ENCODE measurements at regions not wholly inside any gene's neighbourhood (a gene's known extent, or its start where the extent isn't known, plus 50 kb on each side); places are given as distances from the start of the nearest gene placed in this dataset.

DNA sequence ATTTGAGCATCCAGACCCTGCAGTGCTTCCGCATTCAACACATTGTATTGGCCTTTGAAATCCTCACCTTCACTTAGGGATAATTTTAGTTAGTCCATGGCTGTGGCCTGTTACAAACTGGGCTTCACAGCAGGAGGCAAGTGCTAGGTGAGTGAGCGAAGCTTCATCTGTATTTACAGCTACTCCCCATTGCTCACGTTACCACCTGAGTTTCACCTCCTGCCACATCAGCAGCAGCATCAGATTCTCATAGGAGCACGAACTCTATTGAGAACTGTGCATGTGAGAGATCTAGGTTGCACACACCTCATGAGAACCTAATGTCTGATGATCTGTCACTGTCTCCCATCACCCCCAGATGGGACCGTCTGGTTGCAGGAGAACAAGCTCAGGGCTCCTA is 222.1 kb upstream of the NR2F2 start:
- TF ChIP-seq, protein P1, sequence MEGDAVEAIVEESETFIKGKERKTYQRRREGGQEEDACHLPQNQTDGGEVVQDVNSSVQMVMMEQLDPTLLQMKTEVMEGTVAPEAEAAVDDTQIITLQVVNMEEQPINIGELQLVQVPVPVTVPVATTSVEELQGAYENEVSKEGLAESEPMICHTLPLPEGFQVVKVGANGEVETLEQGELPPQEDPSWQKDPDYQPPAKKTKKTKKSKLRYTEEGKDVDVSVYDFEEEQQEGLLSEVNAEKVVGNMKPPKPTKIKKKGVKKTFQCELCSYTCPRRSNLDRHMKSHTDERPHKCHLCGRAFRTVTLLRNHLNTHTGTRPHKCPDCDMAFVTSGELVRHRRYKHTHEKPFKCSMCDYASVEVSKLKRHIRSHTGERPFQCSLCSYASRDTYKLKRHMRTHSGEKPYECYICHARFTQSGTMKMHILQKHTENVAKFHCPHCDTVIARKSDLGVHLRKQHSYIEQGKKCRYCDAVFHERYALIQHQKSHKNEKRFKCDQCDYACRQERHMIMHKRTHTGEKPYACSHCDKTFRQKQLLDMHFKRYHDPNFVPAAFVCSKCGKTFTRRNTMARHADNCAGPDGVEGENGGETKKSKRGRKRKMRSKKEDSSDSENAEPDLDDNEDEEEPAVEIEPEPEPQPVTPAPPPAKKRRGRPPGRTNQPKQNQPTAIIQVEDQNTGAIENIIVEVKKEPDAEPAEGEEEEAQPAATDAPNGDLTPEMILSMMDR (IDR thresholded peaks at IDR 0.05) = no peak
- H3K27ac Mint-ChIP-seq = no peak overlapping the region
- ATAC-seq (no peak), DNase-seq (no peak)
- ChIA-PET CTCF (no interaction called here), POLR2A (interaction anchor here (0.6 kb wide), 1 partner anchor 559 kb away, joined by 3 read pairs; no protein-coding TSS in a partner anchor)
- H3K27me3 Mint-ChIP-seq = peaks cover 3% of the 10 kb centered on the region
- intact Hi-C loops (cut with micrococcal nuclease) = no loop called here
- no peaks in the 10 kb centered on the region for H3K4me1 Mint-ChIP-seq (ENCODE audit: low read depth)
- no peaks in the 10 kb centered on the region for H3K9me3 Mint-ChIP-seq
- no peak overlapping the region for H3K4me3 Mint-ChIP-seq
- H3K36me3 Mint-ChIP-seq (ENCODE audit: low read depth) = no peaks in the 10 kb centered on the region

DNA sequence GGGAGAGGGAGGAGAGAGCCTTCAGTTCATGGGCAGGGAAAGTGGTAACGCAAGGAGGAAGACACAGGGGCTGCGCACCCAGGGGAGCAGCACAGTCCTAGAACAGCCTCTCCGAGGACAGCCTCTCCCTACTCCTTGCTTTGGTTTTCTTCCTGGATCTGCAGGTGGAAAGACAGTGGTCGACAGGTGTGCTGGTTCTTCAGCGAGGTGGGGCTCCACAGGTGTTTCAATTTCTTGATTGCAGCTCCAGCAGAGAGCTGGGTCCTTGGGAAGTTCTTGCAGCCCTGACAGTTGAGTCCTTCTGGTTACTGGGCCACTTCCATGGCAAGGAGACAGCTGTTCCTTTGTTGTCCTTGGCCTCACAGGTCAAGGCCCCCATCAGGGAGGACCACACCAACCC is 220.7 kb upstream of the NR2F2 start:
- ChIA-PET POLR2A (no interaction called here), CTCF (no interaction called here)
- no peak overlapping the region for H3K27ac Mint-ChIP-seq
- intact Hi-C loops (cut with micrococcal nuclease) = no loop called here
- H3K36me3 Mint-ChIP-seq (ENCODE audit: low read depth) = no peaks in the 10 kb centered on the region
- TF ChIP-seq, protein P1 (IDR thresholded peaks at IDR 0.05) = no peak
- no peaks in the 10 kb centered on the region for H3K4me1 Mint-ChIP-seq (ENCODE audit: low read depth)
- H3K27me3 Mint-ChIP-seq = no peaks in the 10 kb centered on the region
- ATAC-seq (no peak), DNase-seq (no peak)
- no peaks in the 10 kb centered on the region for H3K9me3 Mint-ChIP-seq
- H3K4me3 Mint-ChIP-seq = no peak overlapping the region

DNA sequence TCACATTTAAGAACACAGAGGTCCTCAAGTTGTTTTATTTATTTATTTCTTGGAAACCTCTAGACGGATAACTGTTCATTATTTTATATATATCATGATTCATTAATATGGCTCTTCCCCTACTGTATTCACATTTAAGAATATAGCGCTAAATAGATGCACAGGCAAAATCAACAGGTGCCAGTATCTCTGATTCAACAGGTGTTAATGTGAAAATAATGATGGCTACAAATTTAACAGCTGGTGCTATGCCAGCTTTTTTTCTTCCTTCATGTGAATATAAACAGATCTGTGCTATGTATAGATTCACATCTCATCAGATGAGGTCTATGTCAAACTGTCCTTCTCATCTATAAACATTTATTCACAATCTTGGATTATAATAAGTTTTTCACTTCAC is 218.5 kb upstream of the NR2F2 start:
- no peaks in the 10 kb centered on the region for H3K36me3 Mint-ChIP-seq (ENCODE audit: low read depth)
- H3K27ac Mint-ChIP-seq = no peak overlapping the region
- ATAC-seq = no peak
- ChIA-PET CTCF (no interaction called here), POLR2A (no interaction called here)
- peaks cover 2% of the 10 kb centered on the region for H3K27me3 Mint-ChIP-seq
- TF ChIP-seq, protein P1 (IDR thresholded peaks at IDR 0.05) = no peak
- intact Hi-C loops (cut with micrococcal nuclease) = no loop called here
- H3K4me1 Mint-ChIP-seq (ENCODE audit: low read depth) = no peaks in the 10 kb centered on the region
- no peak for DNase-seq
- H3K9me3 Mint-ChIP-seq = no peaks in the 10 kb centered on the region
- no peak overlapping the region for H3K4me3 Mint-ChIP-seq

DNA sequence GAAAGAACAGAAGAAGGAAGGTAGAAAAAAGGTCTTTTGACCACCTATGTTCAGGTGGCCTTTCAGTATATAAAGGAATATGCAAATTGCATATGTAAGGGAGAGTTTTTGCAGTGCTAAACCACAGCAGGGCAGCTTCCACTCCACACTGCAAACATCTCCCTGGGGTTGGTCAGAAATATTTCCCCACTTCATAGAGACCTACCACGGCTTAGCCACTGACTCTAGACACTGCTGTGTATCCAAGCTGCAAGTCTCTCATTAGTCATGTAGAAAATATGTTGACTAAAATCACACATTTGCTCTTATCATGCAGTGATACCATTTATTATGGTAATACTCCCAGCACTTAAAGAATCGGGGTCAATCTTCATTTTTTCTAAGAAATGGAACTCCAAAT is 214.9 kb upstream of the NR2F2 start:
- TF ChIP-seq, protein P1 (IDR thresholded peaks at IDR 0.05) = no peak
- Mint-ChIP-seq H3K27me3 (peaks cover 5% of the 10 kb centered on the region), H3K4me3 (no peak overlapping the region), H3K36me3 (ENCODE audit: low read depth) (no peaks in the 10 kb centered on the region), H3K9me3 (no peaks in the 10 kb centered on the region), H3K27ac (no peak overlapping the region), H3K4me1 (ENCODE audit: low read depth) (no peaks in the 10 kb centered on the region)
- CTCF ChIA-PET = no interaction called here
- POLR2A ChIA-PET = no interaction called here
- intact Hi-C loops (cut with micrococcal nuclease) = no loop called here
- ATAC-seq = no peak
- no peak for DNase-seq

DNA sequence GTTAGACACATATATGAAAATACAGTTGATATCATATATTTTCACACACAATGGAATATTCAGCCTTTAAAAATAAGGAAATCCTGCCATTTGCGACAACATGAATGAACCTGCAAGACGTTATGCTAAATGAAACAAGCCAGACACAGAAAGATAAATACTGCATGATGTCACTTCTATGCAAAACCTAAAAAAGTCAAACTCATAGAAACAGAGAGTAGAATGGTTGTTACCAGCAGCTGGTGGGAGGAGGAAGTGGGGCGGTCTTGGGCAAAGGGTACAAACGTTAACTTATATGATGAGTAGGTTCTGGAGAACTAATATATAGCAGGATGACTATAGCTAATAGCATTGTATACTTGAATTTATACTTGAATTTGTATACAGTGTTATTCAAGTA is 213.2 kb upstream of the NR2F2 start:
- no peak for DNase-seq
- intact Hi-C loops (cut with micrococcal nuclease) = no loop called here
- H3K9me3 Mint-ChIP-seq = no peaks in the 10 kb centered on the region
- TF ChIP-seq, protein P1 (IDR thresholded peaks at IDR 0.05) = no peak
- H3K4me3 Mint-ChIP-seq = no peak overlapping the region
- POLR2A ChIA-PET = no interaction called here
- CTCF ChIA-PET = no interaction called here
- no peaks in the 10 kb centered on the region for H3K4me1 Mint-ChIP-seq (ENCODE audit: low read depth)
- H3K36me3 Mint-ChIP-seq (ENCODE audit: low read depth) = no peaks in the 10 kb centered on the region
- ATAC-seq = no peak
- H3K27me3 Mint-ChIP-seq = peaks cover 5% of the 10 kb centered on the region
- no peak overlapping the region for H3K27ac Mint-ChIP-seq

Measured in activated CD8-positive, alpha-beta T cell treated with anti-CD3 and anti-CD28 coated beads for 36 hours (primary cell).